Esophagus muscularis mucosa (tissue), 3 donors: ENCODE measurements at regions not wholly inside any gene's neighbourhood (a gene's known extent, or its start where the extent isn't known, plus 50 kb on each side); places are given as distances from the start of the nearest gene placed in this dataset.

Experiments
- CTCF ChIP-seq, 3 experiments: fragments of 200-600 bp in 2 of 3; fragments of 450-650 bp in 1 of 3; sonication (generic) in 2 of 3; IDR thresholded peaks; one replicate each; pipeline ENCODE4 v1.5.1; 2017 to 2019; ENCODE audit warnings: antibody characterized with exemption in 3 of 3, mild to moderate bottlenecking in 2 of 3, moderate library complexity in 1 of 3
- EP300 ChIP-seq: sonication (generic); formaldehyde crosslinking; IDR thresholded peaks from one replicate; pipeline ENCODE4 v1.6.1; 2017; ENCODE audit warnings: antibody characterized with exemption

- no peak for TF ChIP-seq EP300
- no peak for TF ChIP-seq CTCF (IDR thresholded peaks at IDR 0.05)
Observed at GRCh38 chr4:24158031-24158430, 268.2 kb upstream of the PPARGC1A start.
